ENCODE measurements at regions not wholly inside any gene's neighbourhood (a gene's known extent, or its start where the extent isn't known, plus 50 kb on each side); places are given as distances from the start of the nearest gene placed in this dataset.
A peak's percentile ranks its signal among the peaks of the same experiment; 100 is the strongest.

DNA sequence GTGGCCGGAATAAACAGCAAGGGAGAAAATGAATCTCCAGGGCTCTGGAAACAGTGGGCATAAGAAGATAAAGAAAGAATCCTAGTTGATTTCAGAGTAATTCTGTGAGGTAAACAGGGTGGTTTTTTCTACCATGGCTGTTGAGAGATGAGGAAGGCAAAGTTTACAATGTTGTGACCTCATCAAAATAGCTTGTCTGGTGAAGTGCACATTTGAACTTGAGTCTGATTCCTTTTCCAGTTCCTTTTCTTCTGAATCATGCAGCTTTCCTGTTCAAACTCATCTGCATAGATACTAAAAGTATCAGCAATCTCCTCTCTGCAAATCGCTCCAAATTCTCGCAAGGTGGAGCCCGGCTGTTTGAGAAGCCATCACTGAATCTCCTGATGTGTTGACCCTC, 161.7 kb downstream of the PLPP3 start:
- no peak for DNase-seq (ENCODE audit: low spot score)

DNA sequence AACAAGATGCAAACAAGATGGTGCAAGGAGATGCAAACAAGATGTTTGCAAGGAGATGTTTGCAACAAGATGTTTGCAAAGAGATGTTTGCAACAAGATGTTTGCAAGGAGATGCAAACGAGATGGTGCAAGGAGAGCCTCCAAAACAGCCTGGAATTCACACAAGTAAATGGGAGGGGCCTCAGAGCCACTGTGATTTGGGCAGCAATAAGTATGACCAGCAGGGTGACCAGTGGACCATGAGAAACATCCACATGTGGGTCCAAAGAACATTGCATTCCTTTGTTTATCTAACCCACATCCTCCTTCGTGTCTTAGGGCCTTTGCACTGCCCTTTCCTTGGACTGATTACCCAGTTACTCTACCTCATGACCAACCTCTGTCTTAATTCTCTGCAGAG, 162.9 kb downstream of the PLPP3 start:
- no peak for DNase-seq (ENCODE audit: low spot score)

DNA sequence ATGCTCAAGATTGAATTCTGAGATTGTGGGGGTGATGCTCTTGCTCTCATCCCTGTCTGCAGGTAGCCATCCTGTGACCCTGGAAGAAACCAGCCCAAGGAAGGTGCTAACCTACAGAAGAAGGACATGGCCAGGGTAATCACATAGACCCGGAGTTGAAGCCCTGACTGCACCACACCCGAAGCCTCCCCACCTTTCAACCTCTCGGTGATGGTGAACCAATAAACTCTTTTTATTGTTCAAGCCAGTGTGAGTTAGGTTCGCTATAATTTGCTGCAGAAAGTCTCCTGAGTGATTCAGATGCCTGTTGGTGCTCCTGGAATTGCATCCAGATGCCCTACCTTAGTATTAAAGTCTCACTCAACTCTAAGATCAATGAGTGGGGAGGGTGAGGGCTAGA, 163.6 kb downstream of the PLPP3 start:
- no peak for DNase-seq (ENCODE audit: low spot score)

DNA sequence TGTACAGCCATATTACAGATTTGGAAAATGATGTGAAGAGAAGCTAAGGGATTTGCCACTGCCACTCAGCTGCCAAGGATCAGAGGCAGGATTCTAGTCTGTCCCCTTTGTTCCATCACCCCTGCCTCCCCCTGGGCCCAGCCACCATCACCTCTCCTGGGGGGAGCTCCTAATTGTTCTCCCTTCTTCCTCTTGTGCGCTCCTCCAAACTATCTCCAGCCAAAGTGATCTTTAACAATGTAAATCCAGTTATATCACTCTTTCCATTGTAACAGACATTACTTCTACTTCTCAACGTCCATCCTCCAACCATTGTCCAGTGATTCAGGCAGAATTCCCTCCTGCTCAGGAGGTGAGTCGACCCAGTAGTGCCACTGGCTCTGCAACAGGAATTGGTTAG, 164.1 kb downstream of the PLPP3 start:
- no peak for DNase-seq (ENCODE audit: low spot score)

DNA sequence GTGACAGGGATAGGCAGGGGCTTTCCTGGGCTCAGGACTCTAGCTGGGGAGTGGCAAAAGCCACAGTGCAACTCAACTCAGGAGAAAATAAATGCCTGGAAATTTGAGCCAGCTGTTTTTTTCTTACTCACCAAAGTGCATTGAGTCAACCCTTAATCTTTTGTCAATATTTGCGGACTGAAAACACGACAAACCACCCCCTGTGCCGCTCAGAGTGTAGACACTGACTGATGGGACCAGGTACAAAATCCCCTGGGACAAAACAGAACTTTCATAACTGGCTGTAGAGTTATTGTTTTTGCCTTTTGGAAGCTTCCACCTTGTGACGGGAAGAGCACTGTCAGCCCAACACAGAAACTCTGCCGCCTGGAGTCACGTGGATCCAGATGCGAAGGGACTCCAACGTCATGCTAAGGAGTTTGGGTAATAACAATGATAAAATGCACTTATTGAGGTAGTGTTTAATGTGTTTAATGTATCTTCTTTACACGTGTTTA, 164.6 kb downstream of the PLPP3 start:
- peak; percentile 30 for DNase-seq (ENCODE audit: low spot score)

DNA sequence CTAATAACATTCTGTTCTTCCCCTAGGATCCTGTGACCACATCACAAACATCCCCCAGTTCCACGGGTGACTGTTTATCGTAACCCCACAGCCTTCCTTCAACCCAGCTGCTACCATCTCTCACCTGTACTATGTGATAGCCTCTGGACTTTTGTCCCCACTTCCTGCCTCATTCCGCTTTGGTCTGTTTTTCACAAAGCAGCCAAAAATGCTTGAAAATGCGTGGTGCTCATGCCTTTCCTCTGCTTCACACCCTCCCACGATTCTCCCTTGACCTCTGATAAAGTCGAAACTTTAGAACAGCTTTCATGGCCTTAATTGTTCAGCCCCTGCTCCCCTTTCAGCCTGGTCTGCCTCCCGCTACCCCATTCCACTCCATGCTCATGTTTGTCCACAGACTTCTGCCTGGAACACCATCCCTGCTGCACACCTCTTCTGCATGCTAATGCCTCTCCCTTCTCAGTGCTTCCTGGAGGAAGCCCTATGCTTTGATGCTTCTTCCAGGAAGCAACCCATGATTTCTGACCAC, 165.6 kb downstream of the PLPP3 start:
- no peak for DNase-seq (ENCODE audit: low spot score)

DNA sequence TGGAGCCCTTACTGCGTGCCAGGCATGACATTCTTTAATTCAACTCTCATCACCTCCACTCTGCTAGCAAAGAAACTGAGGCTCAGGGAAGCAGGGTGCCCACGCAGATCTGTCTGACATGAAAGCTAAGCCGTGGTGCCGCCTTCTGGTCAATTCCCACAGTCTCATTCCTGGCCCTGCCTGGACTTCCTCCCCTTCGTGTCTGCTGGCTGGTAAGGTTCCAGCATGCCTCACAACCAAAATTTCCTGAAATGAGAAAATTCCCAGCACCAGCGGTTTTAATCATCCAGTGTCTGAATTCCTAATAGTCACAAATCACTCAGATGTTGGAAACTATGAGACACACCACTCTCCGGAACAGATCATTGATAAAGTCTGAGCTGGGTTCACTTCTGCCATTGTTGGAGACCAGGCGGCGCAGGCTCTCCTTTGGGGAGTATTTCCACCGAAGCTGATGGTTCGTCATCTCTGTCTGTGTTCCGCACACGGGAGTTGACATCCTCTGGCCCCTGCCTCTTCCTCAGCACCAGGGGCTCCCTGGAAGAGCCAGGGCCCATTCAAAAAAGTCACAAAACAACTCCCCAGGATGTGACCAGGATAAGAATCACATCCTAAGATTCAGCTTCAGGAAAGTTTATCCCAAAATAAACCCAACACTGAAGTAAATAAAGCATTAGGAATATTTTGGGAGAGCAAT, 167.7 kb downstream of the PLPP3 start:
- no peak for DNase-seq (ENCODE audit: low spot score)

DNA sequence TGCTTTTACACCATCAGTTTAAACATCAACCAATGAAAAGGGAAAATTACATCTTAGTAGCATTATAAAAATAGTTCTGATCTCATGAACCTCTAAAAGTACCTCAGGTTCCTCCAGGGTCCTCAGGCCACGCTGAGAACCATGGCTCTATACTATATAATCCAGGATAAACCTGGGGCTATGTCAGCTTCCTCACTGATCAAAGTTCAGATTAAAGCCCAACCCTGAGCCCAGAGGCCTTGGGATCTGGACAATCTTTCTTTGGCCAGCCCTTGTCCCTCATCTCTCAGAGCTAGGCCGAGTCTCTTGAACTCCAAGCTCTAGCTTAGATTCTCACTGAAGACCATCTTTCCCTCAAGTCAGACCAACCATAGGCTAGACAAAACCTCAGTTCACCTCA, 168.3 kb downstream of the PLPP3 start:
- no peak for DNase-seq (ENCODE audit: low spot score)

DNA sequence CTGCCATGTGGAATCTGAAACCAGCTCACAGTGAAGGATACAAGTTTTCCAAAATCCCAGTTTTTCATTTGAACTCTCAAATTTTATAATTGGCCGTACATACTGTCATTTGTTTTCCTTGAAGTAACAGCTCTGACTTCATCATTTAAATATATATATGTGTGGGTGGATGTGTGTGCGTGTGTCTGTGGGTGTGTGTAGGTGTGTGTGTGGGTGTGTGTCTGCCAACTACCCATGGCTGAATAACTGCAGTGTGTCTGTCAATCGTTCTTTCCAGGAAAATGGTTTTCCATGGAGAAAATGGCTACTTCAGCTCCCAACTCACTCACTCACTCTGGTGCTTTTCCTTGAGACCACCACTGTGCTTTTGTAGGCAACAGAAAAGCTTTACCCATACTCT, 169.0 kb downstream of the PLPP3 start:
- no peak for DNase-seq (ENCODE audit: low spot score)

DNA sequence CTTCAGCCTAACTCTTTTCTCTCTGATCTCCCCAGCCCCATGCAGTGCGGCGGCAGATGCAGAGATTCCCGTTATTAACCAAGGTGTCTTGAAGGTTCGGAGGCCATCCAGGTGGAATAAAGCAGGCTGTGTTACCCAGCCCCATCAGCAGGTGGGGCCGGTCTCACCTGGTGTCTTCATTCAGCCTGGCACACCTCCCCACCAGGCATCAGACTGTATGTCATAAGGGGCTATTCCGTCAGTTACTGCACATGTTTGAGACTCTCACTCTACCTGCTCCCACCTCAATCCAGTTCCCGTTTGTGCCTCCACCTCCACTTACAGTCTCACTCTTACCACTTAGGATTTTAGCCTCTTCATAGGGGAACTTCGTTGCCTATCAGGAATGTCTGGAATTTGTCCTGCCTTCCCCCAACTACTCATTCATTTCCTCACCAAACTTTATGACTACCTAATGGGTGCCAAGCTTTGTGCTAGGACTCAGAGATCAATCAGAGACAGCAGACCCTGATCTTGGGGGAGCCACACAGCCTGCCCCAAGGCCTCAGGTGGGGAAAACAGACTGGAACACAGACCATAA, 170.2 kb downstream of the PLPP3 start:
- peak; percentile 31 for DNase-seq (ENCODE audit: low spot score)

DNA sequence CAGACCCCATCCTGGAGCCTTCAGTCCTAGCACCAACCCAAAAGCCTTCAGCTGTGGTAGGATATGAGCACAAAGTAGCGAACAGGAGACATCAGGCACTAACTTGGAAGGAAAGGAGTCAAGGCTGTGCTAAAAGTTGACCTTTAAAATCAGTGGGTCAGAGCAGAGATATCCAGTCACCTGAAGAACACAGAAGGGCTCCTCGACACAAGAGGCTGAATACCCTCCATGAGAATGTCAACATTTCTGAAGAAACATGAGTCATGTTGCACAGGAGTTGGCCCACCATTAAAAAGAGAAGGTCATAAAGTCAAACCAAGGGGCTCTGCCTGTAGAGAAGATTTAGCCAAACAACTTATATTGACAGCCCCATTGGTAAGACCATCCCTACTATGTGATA, 172.5 kb downstream of the PLPP3 start:
- no peak for DNase-seq (ENCODE audit: low spot score)

DNA sequence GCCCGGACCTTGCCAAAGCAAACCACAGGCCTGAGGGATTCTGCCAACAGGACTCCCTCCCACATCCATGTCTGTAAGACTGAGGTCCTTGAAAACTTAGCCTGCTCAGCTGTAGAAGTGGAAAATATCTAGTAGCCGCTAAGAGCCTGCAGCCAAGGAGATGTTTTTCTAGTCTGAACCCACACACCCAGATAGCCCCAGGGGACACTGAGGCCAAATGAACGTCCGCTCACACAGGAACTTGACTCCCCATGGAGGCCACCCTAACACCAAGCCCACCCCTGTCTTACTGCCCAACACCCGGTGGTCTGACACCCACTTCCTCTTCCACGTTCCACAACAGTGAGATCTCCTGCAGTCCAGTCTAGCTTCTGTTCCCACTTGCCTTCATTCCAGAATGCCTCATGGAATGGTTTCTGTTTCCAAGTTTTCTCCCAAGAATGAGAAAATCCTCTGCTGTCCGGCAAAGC, 174.8 kb downstream of the PLPP3 start:
- no peak for DNase-seq (ENCODE audit: low spot score)

DNA sequence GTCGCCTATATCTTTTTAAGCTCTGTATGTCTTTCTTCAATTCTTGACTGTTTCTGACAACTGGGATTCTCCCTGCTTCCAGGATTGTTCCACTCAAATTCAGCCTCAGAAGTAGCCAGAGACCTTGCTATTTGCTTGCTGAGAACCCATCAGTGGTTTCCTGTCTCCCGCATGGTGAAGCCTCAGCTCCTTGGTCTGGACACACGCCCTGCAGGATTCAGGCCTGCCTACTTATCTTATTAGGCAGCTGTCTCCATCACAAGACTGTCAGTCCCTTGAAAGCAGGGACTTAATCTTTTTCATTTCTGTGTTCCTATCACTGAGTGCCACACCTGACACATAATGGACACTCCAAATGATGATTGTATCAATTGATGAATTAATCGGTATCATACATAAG, 175.3 kb downstream of the PLPP3 start:
- no peak for DNase-seq (ENCODE audit: low spot score)

DNA sequence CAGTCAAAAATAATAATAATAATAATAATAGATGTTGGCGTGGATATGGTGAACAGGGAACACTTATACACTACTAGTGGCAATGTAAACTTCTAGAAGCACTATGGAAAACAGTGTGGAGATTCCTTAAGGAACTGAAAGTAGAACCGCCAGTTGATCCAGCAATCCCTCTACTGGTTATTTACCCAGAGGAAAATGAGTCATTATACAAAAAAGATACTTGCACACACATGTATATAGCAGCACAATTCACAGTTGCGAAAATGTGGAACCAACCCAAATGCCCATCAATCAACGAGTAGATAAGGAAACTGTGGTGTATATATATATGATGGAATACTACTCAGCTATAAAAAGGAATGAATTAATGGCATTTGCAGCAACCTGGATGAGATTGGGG, 176.0 kb downstream of the PLPP3 start:
- no peak for DNase-seq (ENCODE audit: low spot score)

DNA sequence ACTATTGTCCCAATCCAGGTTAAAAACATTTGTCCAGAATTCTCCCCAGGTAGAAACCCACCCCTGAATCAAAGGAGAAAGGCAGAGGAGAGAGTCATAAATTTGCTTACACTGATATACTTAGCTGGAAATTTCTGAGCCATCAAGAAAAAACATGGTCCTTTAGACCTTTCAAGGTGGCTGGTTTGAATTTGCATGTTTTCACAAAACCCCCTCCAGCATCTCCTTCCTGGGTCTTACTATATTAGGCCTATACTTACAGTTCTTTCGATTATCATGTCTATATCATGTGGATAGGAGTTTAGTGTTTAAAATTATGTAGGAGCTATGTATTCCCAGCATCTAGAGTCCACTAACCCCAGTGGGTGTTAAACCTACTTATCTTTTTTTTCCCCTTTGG, 178.2 kb downstream of the PLPP3 start:
- DNase-seq (ENCODE audit: low spot score): no peak

DNA sequence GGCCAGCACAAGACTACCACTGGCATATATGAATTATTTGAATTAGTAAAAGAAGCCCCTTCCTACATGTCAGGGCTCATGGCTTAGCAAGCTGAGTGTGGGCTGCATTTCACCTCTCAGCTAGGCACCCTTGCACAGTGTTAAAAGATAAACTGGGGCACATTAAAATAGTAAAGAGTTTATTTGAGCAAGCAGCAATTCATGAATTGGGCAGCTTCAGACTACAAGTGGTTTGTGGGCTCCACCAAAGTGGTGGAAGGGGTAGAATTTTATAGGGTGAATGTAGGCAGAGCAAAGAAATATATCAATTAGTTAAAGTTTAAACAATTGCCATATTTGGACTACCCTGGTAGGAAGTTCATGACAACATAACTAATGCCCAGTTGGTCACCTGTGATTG, 178.8 kb downstream of the PLPP3 start:
- DNase-seq (ENCODE audit: low spot score): no peak

DNA sequence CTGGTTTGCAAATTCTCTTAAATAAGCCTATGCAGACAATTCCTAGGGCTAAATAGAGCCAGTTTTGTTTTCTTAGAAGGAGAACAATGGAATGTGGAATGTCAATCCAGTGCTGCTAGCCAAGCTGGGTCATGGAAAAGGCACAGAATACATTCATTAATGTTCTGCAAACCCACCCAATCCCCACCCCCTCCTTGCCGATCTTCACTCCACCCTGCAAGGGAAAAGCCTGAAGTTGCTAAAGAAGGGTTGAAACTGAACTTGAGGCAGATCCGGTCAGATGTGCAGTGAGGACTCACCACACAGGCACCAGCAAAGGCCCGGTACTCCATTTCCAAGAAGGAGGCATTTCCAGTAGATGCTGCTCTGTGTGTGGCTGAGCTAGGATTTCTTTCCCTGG, 179.6 kb downstream of the PLPP3 start:
- DNase-seq (ENCODE audit: low spot score): no peak

DNA sequence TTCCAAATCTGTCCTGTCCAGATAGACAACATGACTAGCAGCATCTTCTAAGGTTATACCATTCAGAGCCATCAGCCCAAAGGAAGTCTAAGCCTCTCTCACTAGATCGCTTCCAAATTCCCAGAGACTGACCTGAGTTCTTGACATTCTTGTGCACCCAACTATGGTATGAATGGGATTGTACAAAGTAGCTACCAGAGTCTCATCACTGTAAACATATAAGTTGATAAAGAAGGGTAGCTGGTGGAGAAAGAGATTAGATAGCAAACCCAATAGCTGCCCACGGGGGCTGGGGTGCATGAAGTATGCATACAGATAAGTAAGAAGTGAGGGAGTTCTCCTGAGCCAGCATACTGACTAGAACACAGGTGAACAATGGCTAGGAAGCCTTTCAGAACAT, 180.0 kb downstream of the PLPP3 start:
- no peak for DNase-seq (ENCODE audit: low spot score)

DNA sequence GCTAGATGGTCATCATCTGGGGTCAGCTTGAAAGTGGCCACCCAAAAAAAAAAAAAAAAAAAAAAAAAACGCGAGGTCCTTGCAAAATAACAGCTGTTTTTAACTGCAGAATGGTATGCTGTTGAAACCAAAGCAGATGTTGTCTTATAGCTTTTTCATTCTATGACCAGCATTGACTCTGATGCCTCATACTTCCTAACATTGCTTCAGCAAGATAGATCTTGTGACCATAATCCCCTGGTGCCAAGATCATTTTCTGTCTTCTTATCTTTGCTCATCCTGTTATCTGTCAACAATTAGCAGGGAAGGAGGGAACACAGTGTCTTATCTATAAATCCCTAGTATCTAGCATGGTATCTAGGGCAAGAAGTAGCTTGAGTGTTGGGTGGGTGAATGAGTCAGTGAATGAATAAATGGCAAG, 181.5 kb downstream of the PLPP3 start:
- DNase-seq (ENCODE audit: low spot score): no peak

DNA sequence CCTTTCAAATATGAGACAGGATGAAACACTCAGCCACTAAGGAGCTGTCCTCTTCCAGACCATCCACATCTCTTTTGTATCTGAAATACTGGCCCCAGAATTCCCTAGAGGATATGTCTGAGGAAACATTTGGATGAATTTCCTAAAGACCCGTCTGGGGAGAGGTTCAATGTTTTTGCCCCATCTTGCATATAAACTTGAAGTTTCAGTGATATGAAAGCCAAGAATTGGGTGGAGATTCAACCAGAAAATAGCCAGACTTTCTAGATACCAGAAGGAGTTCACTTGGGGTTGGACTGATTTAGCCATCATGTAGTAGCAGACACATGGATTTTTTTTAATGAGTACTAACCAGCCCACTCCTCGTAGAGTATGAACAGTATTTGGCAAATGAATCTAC, 182.0 kb downstream of the PLPP3 start:
- DNase-seq (ENCODE audit: low spot score): no peak

DNA sequence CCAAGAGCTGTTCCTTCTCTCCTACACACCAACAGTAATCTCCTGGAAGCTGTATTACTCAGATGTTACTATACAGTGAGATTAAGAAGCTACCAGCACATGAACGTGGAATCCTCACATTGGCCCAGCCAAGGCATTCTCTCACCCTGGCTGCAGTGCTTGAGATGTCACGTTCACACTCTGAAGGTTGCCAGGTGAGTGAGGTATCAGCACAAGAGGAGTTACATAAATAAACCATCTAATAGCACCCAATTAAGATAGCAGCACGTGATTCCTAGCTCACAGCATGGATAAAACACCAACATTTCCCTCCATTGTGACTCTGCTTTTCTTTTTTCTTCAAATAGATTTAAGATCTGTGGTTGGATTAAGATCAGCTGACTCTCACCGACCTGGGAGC, 182.8 kb downstream of the PLPP3 start:
- no peak for DNase-seq (ENCODE audit: low spot score)

DNA sequence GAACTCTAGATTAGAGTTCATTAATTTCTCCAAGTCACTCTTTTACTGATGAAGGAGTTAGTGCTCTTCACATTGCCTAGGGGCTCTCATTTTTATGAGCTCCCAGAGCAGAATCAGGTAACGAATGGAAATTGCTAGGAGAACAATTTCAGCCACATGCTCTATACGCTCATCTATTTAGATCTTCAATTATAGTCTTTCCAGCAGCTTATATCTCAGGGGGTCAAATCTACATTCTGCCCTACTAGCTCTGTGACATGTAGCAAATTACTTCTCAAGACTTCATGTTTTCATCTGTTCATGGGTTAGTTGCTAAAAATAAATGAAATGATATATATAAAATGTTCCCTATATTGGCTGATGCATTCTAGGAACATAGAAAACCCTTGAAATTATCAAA, 183.6 kb downstream of the PLPP3 start:
- no peak for DNase-seq (ENCODE audit: low spot score)

DNA sequence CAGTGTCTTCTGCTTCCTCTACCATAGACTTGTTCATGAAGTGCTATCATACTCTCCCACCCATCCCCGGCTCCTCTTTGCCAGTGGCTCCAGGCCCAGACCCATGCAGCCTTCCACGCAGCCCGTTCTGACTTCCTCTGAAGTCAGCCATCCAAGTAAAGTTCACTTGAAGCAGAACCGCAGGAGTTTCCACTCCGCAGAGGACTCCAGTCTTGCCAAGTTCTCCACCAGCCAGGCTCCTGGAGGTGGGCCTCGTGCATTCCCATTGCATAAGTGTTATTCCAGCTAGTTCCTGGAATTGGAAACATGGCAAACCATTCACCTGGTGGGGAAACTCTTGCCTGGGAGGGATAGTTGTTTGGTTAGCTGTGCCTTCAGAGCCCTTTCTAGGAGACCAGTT, 185.1 kb downstream of the PLPP3 start:
- DNase-seq (ENCODE audit: low spot score): no peak

Data from HuH-7.5 (cell line).